SH-SY5Y (cell line): ENCODE measurements at regions not wholly inside any gene's neighbourhood (a gene's known extent, or its start where the extent isn't known, plus 50 kb on each side); places are given as distances from the start of the nearest gene placed in this dataset.

ENCODE experiments used
- GATA2 ChIP-seq: IDR thresholded peaks from 2 replicates; pipeline ENCODE4 v1.6.1; 2011; ENCODE audit warnings: mild to moderate bottlenecking, low read depth, low read length
- GATA3 ChIP-seq: IDR thresholded peaks from 2 replicates; pipeline ENCODE4 v1.6.1; 2011; ENCODE audit warnings: low read depth, mild to moderate bottlenecking, low read length, moderate library complexity

- TF ChIP-seq GATA2 (no peak), GATA3 (no peak)
Observed at GRCh38 chr6:97714772-97715171, 431.8 kb upstream of the MMS22L start.
